HL-60/S4 (cell line): ENCODE measurements at regions not wholly inside any gene's neighbourhood (a gene's known extent, or its start where the extent isn't known, plus 50 kb on each side); places are given as distances from the start of the nearest gene placed in this dataset.

Experiments used
- in situ Hi-C: fragments of 300-500 bp; cut with MboI; formaldehyde crosslinking; loops from 2 replicates; pipeline ENCODE4 v1.14.3; 2022; ENCODE audit warnings: low sequenced_read_pairs

DNA sequence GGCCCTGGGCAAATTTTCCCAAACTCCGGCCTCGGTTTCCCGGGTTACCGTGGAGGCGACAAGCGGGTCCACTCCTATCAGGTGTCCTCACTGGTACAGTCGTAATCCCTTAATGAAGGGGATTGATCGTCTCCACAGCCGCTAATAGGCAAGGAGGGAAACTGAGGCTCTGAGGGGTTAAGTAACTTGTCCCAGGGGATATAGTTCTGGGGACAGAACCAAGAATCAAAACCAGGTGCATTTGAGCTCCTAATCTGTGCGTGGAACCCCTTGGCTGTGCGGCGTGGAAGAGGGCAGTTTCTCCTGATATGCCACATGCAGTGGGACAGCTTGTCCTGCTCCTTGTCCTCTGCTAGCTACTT, 157.2 kb downstream of the CYRIA start:
- in situ Hi-C loops: no loop called here

DNA sequence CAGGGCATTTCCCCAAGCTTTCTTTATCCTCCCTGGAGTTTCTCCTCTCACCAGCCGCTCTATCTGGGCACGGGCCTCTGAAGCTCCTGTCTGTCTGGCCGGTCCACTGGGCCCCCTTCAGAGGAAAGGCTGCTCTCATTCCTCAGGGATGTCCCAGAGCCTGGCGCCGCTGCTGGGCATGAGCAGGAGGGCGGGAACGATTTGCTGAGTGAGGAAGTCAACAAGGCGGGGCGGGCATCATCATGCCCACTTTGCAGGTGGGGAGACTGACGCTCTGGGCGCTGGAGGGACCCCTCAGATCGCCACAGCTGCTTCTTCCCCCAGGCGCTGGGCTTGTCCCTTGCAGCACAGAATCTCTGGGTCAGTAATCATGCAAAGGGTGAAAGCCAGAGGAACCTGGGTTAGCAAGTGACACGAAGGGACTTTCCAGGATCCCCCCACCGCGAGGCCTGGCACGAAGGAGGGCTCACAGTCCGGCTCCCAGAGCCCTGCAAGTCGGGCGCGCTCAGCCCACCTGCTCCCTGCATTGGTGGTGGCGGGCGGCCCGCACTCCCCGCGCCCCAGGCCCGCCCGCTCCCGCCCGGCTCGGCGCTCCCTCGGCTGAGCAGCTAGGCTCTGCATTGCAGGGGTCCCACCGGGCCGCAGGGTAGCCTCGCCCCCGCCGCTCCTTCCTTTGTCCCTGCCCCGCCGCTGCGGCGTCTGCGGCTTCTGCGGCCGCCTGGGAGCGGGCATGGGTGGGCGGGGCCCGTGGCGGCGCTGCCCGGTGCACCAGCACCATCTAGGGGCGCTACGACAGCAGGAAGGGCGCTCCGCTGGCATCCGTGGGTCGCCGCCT, 157.8 kb downstream of the CYRIA start:
- in situ Hi-C loops: no loop called here

DNA sequence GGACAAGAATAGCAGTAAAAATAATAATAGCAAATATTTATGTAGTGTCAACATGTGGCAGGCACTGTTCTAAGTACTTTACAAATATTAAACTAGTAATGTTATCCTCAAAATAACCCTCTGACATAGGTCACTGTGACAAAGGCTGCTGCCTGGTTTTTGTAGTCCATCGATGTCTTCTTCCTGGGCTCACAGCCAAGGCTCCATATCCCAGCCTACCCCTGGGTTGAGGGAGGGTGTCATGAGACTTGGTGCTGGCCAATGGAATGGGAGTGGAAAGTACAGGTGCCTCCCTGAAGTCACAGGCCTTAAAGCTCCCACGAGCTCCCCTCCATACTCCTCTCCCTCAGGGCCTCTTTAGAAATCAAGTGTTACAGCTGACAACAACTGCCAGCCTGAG, 159.3 kb downstream of the CYRIA start:
- in situ Hi-C loops: no loop called here

DNA sequence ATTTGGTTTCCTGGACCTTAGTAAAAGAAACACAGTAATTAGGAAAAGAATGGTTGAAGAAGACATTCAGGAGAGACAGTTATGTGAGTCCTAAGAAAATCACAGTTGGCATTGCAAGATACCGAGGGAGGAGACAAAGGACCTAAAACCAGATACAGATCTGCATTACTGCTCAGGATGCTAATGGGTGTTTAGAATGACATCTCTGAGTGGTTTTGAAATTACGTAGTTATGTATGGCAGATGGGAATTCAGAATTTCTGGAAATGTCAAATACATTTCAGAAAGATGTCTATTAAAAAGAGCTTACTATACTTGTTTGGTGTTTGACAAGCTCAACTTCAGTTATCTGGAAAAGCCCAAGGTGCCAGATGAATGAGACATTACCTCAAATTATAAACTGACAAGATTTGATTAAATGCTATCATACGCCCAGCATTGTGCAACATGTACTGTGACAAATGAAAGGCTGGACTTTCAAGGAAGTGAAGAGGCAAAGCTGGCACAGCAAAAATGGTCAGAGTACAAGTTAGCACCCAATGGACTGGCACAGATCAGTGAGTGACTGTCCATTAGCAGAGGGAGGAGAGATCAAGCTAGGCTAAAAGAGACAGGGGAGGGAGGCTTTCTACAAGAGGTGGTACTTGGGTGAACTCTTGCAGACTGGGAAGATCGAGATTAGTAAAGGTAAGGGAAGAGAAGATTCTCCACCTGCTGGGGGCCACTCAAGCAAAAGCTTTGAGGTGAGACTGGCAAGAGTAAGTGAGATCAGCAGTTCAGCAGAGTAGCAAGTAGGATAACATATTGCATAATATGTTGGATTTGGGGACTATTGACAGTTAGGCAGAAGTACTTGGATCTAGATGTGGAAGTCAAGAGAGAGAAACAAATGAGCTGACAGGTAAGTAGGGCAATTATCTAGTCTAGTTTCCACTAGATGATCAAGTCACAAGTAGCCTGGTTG, 168.9 kb downstream of the CYRIA start:
- in situ Hi-C loops: no loop called here

DNA sequence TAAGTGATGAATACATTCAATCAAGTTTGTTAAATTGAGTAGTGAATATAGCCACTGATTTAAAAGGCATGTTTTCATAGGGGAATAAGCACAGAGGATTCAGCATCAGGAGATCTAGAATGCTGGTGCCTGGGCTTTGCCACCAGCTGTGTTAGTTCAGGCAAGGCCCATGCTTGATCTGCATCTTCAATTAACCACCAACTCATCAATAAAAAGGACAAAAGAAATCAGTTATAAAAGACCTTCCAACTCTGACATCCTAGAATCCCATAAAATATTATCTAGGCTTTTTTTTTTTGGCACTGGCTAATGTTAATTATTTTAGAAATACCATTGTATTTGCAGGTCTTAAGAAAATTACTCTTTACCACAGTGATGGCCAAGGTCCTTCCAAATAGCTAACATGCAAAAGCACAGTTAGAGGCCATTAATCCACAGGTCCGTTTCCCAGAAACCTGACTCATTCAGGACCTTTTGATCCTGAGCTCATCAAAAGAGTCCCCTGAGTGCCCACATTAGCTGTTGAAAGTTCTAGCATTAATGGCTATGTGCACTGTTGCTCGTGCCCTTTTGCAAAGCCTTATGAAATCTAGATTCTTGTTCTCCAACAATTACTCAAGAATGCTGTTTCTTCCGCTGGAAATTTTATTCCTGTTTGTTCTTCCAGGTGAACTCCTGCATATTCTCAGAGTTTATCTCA, 170.0 kb downstream of the CYRIA start:
- in situ Hi-C loops: no loop called here

DNA sequence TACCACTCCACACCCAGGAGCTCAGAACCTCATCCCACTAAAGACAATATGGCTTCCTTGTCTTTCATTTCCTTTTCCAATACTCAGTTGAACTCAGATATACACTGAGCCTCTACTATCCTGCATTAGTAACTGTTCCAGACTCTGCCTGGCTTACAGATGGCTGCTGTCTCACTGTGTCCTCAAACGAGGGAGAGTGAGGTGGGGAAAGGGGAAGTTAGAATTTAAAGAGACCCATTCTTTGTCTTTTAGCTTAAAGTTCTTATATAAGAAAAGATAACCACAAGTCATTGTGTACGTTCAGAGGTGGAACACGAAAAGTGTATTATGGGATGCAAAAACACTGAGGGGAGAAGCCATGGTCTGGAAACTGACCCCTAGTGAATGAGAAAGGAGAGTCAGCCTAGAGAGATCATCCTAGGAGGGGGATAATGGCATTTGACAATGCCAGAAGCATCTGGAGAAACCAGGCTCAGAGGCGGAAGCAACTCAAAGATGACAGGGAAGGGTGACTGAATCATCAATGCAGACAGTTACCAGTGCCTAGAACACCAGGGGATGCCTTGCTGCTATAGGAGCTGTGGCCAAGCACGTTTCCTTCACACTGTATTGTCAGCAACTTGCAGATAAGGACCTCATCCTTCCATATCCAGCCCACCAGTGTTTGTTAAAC, 170.7 kb downstream of the CYRIA start:
- in situ Hi-C loops: no loop called here

DNA sequence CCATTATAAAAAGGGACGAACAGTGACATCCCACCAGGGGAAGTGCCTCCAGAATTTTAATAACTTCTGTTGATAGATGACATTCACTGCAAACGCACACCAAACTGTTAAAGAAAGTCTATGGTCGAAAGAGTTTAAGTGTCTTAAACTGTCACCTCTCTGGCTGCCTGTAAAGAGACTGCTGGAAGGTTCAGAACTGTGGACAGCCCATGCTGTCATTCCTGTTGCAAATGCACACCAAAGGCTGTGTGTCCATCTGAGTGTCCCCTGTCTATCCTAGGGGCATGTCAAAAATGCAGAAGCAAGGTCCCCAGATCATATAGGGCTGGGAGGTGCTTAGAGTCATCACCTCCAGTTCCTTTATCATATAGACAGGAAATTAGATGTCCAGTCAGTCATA, 171.8 kb downstream of the CYRIA start:
- in situ Hi-C loops: no loop called here

DNA sequence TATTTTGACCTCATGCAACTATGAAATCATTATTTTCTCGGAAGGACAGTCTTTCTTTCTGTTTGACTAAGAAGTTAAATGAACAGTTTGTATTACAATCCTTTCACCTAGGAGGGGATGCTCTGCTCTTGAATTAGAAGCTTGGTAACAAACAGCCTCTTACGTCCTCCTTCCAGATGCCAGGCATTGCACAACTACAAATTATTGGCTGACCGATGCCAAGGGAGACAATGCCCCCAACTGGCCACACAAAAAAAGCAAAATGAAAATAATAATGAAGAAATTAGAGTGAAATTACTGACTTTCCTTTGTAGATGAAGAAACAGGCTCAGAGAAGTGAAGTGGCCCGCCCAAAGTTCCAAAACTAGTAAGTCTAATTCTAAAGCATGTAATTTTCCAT, 177.9 kb downstream of the CYRIA start:
- in situ Hi-C loops: no loop called here

DNA sequence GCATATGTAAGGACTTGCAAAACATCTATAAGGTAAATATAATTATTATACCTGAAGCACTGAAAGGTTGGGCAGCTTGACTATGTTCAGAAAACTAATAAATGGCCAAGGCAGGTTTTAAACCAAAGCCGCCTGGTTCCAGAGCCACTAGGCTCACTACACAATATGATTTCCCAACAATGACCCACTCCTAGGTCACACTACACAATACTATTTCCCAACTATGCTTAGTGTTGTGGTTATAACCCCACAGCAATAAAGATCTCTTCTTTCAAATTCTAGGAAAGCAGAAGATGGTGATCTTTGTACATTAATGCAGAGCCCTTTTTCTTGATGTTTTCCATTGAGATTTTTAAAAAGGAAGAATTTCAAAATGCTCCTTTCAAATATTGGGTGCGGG, 180.4 kb downstream of the CYRIA start:
- in situ Hi-C loops: no loop called here

DNA sequence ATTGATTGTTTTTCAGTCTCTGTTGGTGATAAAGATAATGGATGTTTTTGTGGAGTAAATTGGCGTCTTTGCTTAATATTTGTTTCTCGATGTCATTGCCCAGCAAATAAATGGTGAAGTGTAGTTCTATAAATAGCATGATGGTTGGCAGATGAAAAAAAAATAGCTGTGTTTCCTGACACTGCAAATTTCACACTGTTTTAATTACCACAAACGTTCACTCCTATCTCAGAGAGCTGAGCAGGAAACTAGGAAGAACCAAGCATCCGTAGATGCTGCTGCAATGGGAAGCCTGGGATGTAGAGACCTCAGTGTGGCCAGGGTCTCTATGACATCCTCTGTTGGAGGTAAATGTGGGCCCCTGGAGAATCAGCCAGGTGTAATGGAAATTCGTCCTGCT, 183.2 kb downstream of the CYRIA start:
- in situ Hi-C loops: no loop called here

DNA sequence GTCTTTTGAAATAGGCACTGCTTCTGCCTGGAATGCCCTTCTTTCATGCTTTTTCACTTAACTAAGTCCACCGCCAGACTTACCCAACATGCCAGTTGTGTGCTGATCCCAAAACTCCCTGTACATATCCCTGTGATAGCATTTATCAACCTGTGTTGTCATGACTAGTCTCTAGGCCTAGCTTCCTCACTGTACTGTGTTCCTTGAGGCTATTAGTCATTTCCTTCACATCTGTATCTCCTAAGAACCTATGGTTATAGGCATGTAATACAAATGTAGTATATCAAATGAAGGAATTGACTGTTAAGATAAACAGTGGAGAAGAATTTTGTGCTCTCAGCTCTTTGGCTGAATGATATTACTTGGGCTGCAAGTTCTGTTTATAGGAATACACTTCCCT, 184.3 kb downstream of the CYRIA start:
- in situ Hi-C loops: no loop called here

DNA sequence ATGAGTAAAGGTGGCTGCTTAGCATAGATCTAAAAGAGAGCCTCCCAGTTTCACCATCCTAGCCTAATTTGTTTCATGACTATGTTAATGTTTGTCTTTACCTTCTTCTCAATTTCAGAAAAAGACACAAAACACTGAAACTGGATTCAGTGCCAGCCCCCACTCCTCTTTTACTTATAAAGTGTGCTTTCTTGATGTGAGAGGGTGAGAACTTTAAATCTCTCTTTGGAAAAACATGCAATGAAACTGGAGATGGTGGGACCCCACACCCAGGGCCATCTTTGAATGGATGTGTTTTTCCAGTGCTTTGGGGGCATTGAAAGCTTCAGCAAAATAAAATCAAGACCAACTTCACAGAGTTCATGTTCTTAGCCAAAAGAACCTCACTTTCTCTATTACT, 185.9 kb downstream of the CYRIA start:
- in situ Hi-C loops: no loop called here

DNA sequence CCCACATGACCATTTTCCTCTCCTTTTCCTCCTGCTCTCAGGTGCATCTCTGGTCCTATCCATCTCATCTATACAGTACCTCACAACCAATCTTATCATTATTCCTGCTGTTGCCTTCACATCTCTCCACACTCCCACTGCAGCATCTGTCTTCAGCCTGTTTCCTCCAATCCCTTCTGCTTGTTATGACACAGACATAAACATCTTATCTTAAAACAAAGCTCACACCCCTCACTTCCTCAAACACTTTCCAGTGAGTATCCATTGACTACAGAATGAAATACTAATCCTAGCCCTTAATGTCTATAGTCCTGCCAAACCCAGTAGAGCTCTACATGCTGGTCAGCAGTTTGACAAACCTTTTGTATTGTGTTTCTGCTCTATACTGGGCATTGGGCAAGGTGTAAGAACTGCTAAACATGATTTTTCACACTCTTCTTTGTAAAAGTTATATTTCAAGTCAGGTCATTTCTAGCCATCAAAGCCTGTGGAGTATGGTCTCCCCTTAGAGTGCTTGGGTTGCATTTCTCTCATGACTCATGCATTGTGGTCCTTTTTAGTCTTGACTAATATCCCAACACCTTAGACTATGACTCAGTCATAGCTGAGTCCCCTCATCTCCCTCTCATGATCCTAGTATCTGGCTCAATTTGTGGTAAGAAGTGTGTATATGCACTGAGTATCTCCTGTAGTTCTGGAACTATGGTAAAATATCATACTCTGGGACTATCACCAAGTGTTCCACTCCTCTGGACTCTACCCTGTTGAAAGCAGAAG, 187.0 kb downstream of the CYRIA start:
- in situ Hi-C loops: no loop called here

DNA sequence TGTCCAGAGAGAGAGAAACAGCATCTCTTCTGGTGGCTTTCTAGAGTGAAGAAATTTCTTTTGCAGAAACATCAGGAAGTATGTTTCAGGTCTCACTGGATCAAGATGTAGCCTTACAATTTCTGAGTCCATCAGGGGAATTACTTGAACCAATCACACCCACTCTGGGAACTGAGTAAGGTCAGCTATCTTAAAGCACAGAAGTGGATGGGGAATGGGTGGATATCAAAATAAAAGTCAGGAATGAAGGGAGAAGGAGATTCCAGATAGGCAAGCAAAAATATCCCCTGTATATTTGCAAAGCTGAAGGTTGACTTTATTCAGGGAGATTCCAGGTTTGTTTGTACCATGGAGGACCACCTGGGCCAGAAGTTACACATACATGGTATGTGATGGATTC, 188.0 kb downstream of the CYRIA start:
- in situ Hi-C loops: no loop called here

DNA sequence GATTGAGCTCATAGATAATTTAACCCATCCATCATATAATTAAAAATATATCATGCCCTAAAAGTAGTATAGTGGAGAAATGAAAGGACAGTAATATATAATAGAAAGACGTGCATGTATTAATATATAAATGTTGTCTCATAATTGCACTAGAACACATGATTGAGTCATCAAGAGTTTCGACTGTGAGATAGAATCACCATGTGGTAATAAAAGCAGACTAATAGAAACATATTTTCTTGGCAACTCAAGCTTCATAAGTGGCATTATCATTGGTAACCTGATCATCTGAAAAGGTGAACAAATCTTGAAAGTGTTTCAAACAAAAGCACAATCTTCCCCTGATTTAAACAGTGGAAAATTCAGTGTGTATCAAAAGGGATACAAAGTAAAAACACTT, 188.8 kb downstream of the CYRIA start:
- in situ Hi-C loops: no loop called here

DNA sequence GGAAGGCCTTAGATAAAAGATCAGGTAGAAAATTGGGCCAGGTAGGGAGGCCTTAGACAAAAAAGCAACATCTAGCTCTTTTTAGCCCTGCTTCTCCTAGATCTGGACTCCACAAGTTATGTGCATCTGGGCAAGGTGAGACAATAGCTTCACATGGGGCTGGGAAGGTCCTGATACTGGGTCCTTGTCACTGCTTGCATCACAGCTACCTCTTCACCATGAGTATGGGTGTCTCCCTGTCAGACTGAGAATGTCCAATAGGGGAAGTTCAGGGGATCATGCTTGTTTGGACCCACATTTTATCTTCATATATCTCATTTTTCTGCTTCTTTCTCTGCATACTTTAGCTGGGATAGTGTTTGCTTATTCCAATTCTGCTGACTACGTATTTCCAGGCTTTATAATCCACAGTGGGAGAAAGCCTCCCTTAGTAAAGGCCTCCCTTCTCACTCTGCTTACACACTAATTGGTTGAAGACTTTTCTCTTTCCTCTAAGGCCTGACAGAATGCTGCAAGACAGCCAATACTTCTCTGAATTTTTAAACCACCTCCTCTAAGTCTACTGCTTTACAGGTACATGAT, 189.6 kb downstream of the CYRIA start:
- in situ Hi-C loops: no loop called here

DNA sequence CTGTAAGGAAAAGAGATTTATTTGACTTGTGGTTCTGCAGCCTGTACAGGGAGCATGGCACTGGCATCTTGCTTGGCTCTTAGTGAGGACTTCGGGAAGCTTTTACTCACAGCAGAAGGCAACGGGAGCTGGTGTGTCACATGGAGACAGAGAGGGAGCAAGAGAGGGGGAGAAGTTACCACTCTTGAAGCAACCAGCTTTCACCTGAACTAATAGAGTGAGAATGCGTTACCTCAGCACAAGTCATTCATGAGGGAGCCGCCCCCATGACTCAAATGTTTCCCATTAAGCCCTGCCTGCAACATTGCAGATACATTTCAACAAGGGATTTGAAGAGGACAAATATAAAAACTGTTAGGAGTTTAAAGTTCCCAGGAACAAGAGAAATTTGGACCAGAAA, 190.0 kb downstream of the CYRIA start:
- in situ Hi-C loops: no loop called here

DNA sequence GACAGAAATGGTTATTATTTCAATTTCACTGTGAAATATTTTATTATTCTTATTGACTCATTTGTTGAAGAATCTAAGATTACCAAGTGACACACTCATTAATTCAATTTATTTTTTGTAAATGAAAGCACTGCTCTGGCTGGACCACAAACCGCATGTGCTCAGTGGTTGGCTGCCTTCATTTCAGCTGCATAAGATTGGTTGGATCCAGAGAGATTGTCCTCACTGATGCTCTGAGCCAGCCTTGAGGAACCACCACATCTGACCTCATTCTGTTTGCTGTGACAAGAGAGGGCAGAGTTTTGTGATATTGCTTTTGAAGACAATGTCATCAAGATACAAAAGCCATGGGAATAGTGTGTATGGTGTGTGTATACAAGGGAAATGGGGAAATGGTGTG, 192.1 kb downstream of the CYRIA start:
- in situ Hi-C loops: no loop called here

DNA sequence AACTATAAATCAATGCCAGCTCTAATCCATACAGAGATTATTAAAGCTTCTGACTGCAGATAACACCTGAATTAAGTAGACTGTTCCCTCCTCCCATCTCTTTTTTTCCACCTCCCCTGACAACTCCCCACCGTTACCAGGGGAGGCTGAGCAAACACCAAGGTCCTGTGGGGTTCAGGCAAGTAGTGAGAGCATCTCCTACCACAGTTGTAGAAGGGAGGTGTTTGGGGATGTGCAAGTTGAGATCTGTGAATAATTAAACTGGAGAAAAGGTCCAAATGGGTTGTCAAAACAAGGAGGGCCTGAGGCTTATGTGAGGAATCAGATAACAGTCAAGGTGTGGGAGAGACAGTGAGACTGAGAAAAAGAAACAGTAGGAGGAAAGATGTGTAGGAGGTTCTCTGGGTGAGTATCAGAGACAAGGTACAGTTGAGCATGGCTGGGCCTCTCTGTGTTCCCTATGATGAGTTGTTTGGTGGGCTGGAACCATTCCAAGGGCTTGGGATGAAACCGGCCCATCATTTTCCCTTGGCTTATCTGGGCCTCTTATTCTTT, 194.6 kb downstream of the CYRIA start:
- in situ Hi-C loops: no loop called here

DNA sequence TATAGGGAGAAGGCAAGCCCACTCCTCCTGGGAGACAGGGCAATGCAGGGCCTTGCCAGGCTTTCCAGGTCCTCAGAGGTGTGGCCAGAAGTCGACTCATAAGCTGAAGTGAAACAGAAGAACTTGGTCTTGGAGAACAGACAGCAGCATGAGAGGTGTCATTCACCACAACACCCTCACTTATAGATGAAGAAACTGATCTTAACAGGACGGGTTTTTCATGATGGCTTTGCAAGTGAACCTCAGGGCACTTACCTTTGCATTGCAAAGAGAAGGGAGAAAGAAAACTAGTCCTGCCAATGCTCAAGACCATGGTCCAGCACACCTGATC, 198.8 kb downstream of the CYRIA start:
- in situ Hi-C loops: no loop called here
